Stimulated activated CD8-positive, alpha-beta memory T cell treated with anti-CD3 and anti-CD28 coated beads, Interleukin-2, amount 100 ng/mL, for 48 hours (primary cell): ENCODE measurements at regions not wholly inside any gene's neighbourhood (a gene's known extent, or its start where the extent isn't known, plus 50 kb on each side); places are given as distances from the start of the nearest gene placed in this dataset.
"Not testable (repeated sequence)": the region's sequence is repeated elsewhere in the genome, so short reads cannot be mapped to it uniquely, and the experiment has no call there.

Experiments used
- DNase-seq, 2 donors: peaks; one replicate each; pipeline ENCODE4 v3.0.0-alpha.2; 2020; ENCODE audit warnings: low read depth in 2 of 2

GRCh38 chr7:146057958-146058357 lies 58.6 kb upstream of the CNTNAP2 start:
- no peak for DNase-seq

- DNase-seq, result no peak
These were observed 61.7 kb upstream of the CNTNAP2 start for GRCh38 chr7:146054909-146055308.

GRCh38 chr7:146053492-146053891 lies 63.1 kb upstream of the CNTNAP2 start:
- DNase-seq, result no peak

- DNase-seq, result not testable (repeated sequence)
These were observed 73.3 kb upstream of the CNTNAP2 start for GRCh38 chr7:146043310-146043709.

- DNase-seq, result no peak
These were observed 88.3 kb upstream of the CNTNAP2 start for GRCh38 chr7:146028251-146028750.

GRCh38 chr7:146027243-146027642 lies 89.4 kb upstream of the CNTNAP2 start:
- no peak for DNase-seq

- DNase-seq, result no peak
These were observed 93.8 kb upstream of the CNTNAP2 start for GRCh38 chr7:146022776-146023175.

GRCh38 chr7:146019041-146020004 lies 97.3 kb upstream of the CNTNAP2 start:
- not testable (repeated sequence) for DNase-seq

- not testable (repeated sequence) for DNase-seq
These were observed 99.2 kb upstream of the CNTNAP2 start for GRCh38 chr7:146017366-146017765.

- DNase-seq, result not testable (repeated sequence)
These were observed 102.4 kb upstream of the CNTNAP2 start for GRCh38 chr7:146014154-146014553.

- no peak for DNase-seq
These were observed 108.3 kb upstream of the CNTNAP2 start for GRCh38 chr7:146008293-146008692.

GRCh38 chr7:146004805-146005204 lies 111.8 kb upstream of the CNTNAP2 start:
- DNase-seq, result no peak

- DNase-seq, result no peak
These were observed 114.0 kb upstream of the CNTNAP2 start for GRCh38 chr7:146002431-146003078.

GRCh38 chr7:146002008-146002407 lies 114.6 kb upstream of the CNTNAP2 start:
- DNase-seq, result no peak

- no peak for DNase-seq
These were observed 115.7 kb upstream of the CNTNAP2 start for GRCh38 chr7:146000882-146001281.

GRCh38 chr7:145989469-145989868 lies 127.1 kb upstream of the CNTNAP2 start:
- DNase-seq, result no peak

- DNase-seq, result no peak
These were observed 130.2 kb upstream of the CNTNAP2 start for GRCh38 chr7:145986248-145986874.

GRCh38 chr7:145978769-145979168 lies 137.8 kb upstream of the CNTNAP2 start:
- no peak for DNase-seq

GRCh38 chr7:145959981-145960380 lies 156.6 kb upstream of the CNTNAP2 start:
- no peak for DNase-seq

GRCh38 chr7:145957160-145957890 lies 159.3 kb upstream of the CNTNAP2 start:
- no peak for DNase-seq

GRCh38 chr7:145951566-145951965 lies 165.0 kb upstream of the CNTNAP2 start:
- DNase-seq, result no peak

- DNase-seq, result no peak
These were observed 187.7 kb upstream of the CNTNAP2 start for GRCh38 chr7:145928937-145929336.
